ENCODE measurements at regions not wholly inside any gene's neighbourhood (a gene's known extent, or its start where the extent isn't known, plus 50 kb on each side); places are given as distances from the start of the nearest gene placed in this dataset.

GRCh38 chr10:128587689-128588088, 461.5 kb upstream of the MKI67 start:
- no peak for DNase-seq

DNA sequence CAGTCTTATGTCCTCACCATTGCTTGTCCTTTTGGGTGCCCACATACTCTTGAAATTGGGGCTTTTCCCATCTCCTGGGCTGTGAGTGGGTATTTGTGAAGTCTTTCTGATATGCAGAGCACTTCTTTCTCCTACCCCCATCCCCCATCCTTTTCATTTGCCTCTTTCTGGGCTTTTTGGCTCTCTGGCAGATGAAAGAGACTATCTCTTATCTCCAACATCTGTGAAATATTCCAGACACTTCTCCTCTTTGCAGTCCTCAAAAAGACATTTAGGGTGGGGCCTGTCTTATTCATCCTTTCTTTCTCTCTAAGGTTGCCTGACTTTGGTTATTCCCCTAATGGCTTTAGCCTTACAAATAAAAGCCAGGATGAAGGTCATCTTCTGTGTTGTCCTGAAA, 462.2 kb upstream of the MKI67 start:
- no peak for DNase-seq

- DNase-seq = no peak
These were observed 468.5 kb upstream of the MKI67 start for GRCh38 chr10:128594688-128595087.

- DNase-seq = no peak
These were observed 470.7 kb upstream of the MKI67 start for GRCh38 chr10:128596906-128597305.

DNA sequence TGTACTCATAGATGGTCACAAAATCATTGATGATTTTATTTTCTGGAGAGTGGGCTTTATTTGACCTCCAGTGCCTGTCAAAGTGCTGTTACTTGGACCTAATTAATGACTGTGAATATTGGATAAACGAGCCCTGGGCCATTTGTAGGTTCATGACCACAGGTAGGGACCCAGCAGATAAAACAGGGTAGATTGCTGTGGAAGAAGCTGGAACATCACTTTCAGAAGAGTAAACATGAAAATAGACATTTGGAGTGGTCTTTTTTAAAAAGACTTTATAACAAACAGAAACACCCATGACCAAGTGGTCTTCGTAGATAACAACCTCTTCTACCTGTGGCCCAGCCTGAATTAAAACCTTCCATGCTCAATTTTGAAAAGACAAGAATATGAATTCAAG, 472.8 kb upstream of the MKI67 start:
- no peak for DNase-seq

DNA sequence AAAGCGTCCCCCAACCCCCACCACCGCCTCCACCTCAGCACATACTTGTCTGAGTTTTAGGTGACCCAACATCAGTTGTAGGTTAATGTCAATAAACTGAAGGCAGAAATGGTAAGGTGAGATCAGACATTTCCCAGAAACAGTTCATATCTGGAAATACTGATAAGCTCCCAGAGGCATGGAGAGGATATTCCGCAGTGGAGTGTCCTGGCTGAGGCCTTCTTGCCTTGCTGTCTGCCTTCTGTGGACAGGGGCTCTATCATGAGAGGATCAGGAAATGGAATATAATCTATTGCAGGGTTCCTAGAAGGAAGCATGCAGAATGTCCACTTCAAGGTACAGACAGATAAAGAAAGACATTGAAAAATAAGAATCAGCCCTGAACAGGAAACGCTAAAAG, 473.3 kb upstream of the MKI67 start:
- no peak for DNase-seq

DNA sequence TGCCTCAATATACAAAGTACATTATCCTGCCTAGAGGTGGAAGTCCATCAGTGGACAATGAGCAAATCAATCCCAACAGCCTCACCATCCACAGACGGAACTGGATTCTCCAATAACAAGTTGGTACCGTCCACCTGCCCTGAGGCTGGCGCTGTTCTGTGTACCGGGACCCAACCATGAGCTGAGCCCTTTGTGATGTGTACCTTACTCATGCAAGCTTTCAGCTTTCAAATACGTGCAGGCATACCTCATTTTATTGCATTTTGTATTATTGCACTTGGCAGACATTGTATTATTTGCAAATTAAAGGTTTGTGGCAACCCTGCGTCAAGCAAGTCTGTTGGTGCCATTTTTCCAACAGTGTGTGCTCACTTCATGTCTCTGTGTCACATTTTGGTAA, 476.0 kb upstream of the MKI67 start:
- no peak for DNase-seq

GRCh38 chr10:128604025-128604424, 477.8 kb upstream of the MKI67 start:
- no peak for DNase-seq

- DNase-seq = no peak
These were observed 479.0 kb upstream of the MKI67 start for GRCh38 chr10:128605180-128605579.

DNA sequence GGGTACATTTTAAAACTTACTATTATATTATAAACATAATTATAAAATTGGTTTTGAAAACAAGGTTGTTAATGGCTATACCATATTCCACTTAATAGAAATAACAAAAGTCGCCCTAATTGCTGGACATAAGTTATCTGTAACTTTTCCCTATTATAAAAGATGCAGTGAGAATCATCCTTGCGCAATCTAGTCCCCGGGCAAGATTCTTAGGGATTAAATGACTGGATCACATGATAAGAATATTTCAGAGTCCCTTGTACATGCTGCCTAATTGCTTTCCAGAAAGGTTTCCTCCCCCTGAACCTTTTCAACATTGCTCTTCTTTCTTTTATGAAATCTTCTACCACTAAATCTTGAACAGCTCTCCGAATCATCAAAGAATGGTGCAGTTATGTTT, 479.8 kb upstream of the MKI67 start:
- DNase-seq = no peak

DNA sequence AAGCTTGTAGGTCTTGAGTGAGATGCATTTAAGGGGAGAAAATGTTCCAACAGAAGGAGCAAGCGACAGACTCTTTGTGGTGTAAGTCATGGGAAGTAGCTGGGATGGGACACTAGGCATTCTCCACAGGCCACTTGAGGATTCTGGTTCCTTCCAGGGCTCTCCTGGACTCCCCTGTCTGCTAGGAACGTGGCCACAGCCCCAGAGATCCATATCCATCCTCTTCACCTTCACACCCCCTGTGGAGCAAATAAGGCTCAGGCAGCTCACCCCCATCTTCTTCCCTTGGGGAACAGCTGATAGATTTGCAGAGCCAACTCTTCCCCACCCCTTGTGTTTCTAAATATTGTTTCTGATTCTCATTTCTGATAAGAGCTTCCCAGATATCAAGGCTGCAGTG, 482.6 kb upstream of the MKI67 start:
- DNase-seq = no peak

DNA sequence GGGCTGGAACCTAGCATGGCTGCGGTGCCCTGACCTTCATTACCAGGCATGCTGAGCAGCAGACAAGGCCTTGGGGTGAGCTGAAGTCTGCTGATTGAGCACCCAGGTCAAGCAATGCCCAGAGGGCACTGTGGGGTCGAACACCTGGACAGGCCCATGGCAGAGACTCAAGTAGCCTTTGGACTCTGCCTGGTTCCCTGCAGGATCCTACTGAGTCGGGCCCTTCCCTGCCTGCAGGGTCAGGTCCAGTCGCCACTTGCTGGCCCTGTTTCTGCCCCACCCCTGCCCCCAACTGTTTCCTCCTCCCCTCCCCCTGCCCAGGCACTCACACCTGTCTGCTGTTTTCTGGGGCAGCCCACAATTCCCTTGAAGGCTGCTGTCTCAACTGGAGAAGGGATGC, 483.2 kb upstream of the MKI67 start:
- DNase-seq = no peak

DNA sequence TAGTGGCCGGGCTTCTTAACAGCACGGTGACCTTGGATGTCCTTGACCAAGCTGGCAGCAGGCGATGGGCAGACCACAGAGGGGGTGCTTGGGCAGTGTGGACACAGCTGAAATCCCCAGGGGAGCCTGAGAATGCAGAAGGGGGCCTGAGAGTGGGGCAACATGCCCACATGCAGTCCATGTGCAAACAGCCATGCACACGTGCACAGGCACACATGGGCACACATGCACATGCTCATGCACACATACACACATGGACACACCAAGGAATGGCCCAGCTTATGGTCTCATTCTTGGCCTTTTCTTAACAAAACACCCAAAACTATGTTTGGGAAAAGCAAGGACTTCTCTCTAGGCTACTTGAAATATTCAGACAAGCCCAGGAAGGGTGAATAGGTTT, 483.9 kb upstream of the MKI67 start:
- DNase-seq = no peak

GRCh38 chr10:128612195-128612594, 486.0 kb upstream of the MKI67 start:
- DNase-seq = no peak

DNA sequence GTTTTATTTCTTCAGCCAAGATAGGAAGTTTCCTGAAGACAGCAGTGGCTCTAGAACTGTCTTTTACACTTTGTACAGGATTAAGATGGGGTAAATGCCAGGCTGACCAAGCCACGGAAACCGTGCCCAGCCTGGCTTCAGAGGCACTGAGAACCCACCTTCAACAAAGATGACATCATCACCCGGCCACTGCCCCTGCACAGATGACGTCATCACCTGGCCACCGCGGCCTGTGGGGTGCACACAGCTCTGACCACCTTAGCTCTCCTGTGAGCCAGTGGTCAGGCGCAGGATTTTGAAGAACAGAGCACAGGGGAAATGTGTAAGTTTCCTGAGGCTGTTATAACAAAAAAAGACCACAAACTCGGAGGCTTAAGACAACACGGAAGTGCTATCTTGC, 486.4 kb upstream of the MKI67 start:
- no peak for DNase-seq

GRCh38 chr10:128614016-128614605, 487.9 kb upstream of the MKI67 start:
- no peak for DNase-seq

GRCh38 chr10:128614802-128615553, 488.8 kb upstream of the MKI67 start:
- no peak for DNase-seq

- no peak for DNase-seq
These were observed 491.3 kb upstream of the MKI67 start for GRCh38 chr10:128617532-128617931.

DNA sequence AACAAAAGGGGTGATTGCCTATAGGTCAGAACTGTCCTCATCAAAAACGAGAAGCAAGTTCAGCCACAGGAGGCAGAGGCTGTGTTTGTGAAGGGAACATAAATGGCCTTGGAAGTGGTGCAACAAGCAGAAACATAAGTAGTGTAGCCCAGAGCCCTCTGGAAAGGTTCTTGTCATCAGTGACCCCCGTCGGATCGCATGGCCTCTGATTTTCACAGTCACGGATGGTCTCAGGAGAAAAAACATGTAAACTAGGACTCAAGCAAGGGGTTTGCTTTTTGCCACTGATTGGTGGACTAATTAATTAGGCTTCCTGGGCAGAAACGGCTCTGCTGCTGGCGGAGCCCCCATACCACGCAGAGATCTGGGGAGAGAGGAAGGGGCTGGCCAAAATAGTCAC, 496.5 kb upstream of the MKI67 start:
- no peak for DNase-seq

DNA sequence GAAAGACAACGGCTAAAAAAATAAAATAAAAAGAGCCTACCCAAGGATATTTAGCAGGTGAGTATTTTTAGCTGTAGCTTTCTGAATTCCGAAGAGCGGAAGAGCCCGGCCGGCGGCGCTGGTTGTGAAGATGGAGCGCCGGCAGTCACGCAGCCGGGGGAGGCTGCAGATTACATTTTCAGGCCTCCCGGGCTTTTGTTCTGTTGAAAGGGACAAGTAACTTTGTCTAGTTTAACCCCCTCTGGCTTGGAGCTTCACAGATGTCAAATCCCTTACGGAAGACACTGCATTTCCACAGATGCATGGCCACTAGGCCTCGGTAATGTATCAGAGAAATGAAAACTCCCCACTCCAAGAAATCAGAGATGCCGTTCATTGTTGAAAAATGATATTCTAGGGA, 497.6 kb upstream of the MKI67 start:
- no peak for DNase-seq

GRCh38 chr10:128624656-128625530, 498.7 kb upstream of the MKI67 start:
- DNase-seq = no peak

DNA sequence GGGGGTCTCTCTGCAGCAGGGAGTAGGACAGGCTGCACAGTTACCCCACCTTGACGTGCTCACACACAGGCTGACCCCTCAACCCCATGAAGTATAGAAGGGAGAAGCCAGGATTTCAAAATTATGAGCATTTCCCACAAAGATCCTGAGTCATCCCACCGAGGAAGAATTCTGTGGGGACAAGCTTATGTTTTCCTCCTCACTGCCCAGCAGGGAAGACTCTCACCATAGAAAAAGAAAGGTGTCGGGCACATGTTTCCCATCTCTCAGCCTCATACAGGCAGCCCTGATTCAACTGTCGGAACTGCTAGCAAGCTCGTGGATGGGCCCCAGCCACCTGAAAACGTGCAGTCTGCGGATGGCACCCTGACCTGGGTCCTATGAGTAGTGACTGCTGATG, 499.7 kb upstream of the MKI67 start:
- DNase-seq = no peak

DNA sequence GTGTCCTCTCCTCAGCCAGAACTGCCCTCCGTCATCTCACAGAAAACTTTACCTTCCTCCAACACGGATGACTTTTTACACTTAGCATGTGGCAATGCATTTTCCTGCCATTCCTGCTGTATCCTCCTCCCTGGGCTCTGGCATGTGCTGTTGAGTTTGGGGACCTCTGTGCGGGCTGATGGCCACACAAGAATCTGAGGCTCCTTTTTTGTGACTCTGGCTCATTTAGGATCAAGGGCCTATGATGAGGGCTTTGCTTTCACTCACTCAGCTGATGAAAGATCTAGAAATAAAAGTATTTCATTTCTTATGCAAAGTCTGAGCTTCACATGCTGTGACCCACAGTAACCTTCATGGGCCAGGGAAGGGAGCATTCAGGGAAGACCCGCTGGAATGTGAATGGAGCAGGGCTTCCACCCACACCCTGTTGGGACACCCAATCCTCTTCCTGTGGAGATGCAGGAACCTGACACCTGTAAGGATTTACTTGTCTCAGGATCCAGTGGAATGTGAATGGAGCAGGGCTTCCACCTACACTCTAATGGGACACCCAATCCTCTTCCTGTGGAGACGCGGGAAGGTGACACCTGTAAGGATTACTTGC, 500.3 kb upstream of the MKI67 start:
- no peak for DNase-seq

DNA sequence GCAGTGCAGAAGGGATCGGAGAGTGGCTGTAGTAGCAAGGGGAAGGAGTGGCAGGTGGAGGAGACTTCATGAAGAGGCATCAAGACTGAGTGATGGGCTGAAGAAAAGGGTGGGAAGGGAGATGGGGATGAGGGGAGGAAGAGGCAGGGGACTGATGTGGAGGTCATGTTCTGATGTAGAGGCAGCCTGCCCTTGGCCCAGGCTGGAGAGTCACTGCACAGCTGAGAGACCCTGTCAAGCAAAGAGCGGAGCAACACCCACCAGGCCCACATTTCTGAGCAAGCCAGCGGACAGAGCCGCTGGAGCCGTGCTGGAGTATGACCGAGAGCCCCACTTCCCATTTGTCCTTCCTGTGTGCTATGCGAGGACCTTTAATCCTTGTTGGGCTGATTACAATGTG, 501.6 kb upstream of the MKI67 start:
- DNase-seq = no peak
